ENCODE measurements at regions not wholly inside any gene's neighbourhood (a gene's known extent, or its start where the extent isn't known, plus 50 kb on each side); places are given as distances from the start of the nearest gene placed in this dataset.

DNA sequence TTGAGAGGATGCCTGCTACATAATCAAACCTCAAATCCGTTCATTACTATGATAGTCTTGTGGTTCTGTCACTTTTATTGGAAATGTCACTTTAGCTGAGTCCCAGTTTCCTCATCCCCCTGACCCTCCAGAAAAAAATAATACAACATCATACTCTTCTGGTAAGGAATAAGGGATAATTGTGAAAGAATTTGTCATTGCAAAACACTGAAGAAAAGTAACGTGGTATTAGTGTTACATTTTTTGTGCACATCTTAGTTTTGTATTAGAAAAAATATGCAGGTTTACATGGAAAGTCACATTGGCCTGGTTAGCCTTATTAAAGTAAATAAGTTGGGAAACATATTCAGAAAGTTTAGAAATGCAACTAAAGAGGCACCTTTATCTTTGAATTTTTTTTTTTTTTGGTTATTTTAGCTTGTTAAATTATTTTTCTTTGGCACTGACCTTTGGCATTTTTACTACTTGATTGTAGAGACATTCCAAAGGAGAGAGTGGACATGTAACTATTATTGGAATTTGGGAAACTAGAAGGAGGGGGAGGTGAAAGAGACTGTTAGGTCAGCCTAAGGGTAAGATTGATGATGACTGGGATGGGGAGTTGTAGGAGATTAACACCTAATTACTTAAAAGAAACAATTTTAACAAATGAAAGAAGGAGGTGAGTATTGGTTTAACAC, 462.2 kb upstream of the RARB start:
- no peak for TF ChIP-seq CTCF (conservative IDR thresholded peaks at IDR 0.05; ENCODE audit: low read depth in 2 of 2)
- TF ChIP-seq STAT1 (IDR thresholded peaks at IDR 0.05; ENCODE audit: unreplicated experiment) = no peak
